K562 (cell line): ENCODE measurements at regions not wholly inside any gene's neighbourhood (a gene's known extent, or its start where the extent isn't known, plus 50 kb on each side); places are given as distances from the start of the nearest gene placed in this dataset.

Source experiments
- ATAC-seq: fragments of 200-7000 bp; cut with Tn5 transposase; 3 replicates; pipeline ENCODE4 v1.9.1; 2020; ENCODE audit warnings: moderate library complexity
- BruUV-seq: library from RNA; stranded (reverse); fragments of 400-500 nt; replicated peaks from 2 replicates; lab custom pipeline; 2021; lab: Mats Ljungman, UMichigan
- CTCF ChIA-PET: fragments of 300-600 bp; formaldehyde crosslinking; extraction: SDS; loops from one replicate; lab custom pipeline; 2021; ENCODE audit warnings: low intra/inter-chr PET ratio; lab: Yijun Ruan, JAX
- POLR2A ChIA-PET: fragments of 300-600, 350-650 bp; sonication (Branson Sonifier 250); formaldehyde crosslinking; extraction: SDS; loops from one replicate; lab custom pipeline; 2021; ENCODE audit warnings: antibody characterized with exemption, inconsistent platforms; lab: Yijun Ruan, JAX
- DNase-seq, 4 experiments: peaks; one replicate each; pipeline versions ENCODE4 v3.0.0 to v3.0.0-alpha.2; 2011 to 2018; ENCODE audit warnings: low spot score in 3 of 4, mixed read lengths in 3 of 4; ENCODE audit errors: extremely low read depth in 1 of 4
- FAIRE-seq: peaks from 2 replicates; lab custom pipeline; 2011; peaks lifted over from hg19 to GRCh38; lab: Jason Lieb, UNC
- H2AFZ ChIP-seq: 2 replicates; pipeline ENCODE4 v1.6.0; 2011; ENCODE audit warnings: low read depth, low read length, control low read depth, inconsistent platforms
- H3K27ac ChIP-seq: fragments of 200-600 bp; 3 replicates; pipeline ENCODE4 v1.8.0; 2011; ENCODE audit warnings: low read depth, mild to moderate bottlenecking, control low read depth, inconsistent platforms, low read length, moderate library complexity, mixed read lengths; ENCODE audit errors: extremely low read depth
- H3K27me3 ChIP-seq, 2 experiments: fragments of 300-600 bp in 1 of 2; 2 replicates in 1 of 2; 3 replicates in 1 of 2; pipeline versions ENCODE4 v1.6.0 to v1.8.0; 2011; ENCODE audit warnings: inconsistent platforms in 2 of 2, low read length in 2 of 2, mild to moderate bottlenecking in 1 of 2, mixed read lengths in 1 of 2, moderate library complexity in 1 of 2; ENCODE audit not compliant: control insufficient read depth in 2 of 2, insufficient read depth in 2 of 2
- H3K36me3 ChIP-seq: fragments of 300-600 bp; 3 replicates; pipeline ENCODE4 v1.8.0; 2011; ENCODE audit warnings: mild to moderate bottlenecking, low read length, inconsistent platforms; ENCODE audit not compliant: control insufficient read depth, insufficient read depth
- H3K4me1 ChIP-seq, 2 experiments: fragments of 200-600 bp in 1 of 2; replicated peaks in 1 of 2; 2 replicates in 1 of 2; 3 replicates in 1 of 2; pipeline versions ENCODE4 v1.5.1 to v1.8.0; 2011; ENCODE audit warnings: inconsistent platforms in 2 of 2, low read length in 2 of 2, mild to moderate bottlenecking in 1 of 2, mixed read lengths in 1 of 2, moderate library complexity in 1 of 2; ENCODE audit not compliant: control insufficient read depth in 2 of 2, insufficient read depth in 2 of 2
- H3K4me2 ChIP-seq: 2 replicates; pipeline ENCODE4 v1.6.1; 2011; ENCODE audit warnings: low read length, control low read depth, inconsistent platforms, mixed read lengths; ENCODE audit not compliant: insufficient read depth
- H3K4me3 ChIP-seq: fragments of 200-600 bp; sonication (generic), shearing (Covaris generic); 2 replicates; pipeline ENCODE4 v1.5.1; 2016; ENCODE audit warnings: control low read depth, inconsistent platforms
- H3K79me2 ChIP-seq: fragments of 200-600 bp; 3 replicates; pipeline ENCODE4 v1.8.0; 2011; ENCODE audit warnings: low read length, inconsistent platforms; ENCODE audit not compliant: control insufficient read depth, insufficient read depth
- H3K9ac ChIP-seq, 2 experiments: 2 replicates each; pipeline versions ENCODE4 v1.6.0 to v1.6.1; 2011; ENCODE audit warnings: low read depth in 2 of 2, low read length in 2 of 2, control low read depth in 1 of 2, inconsistent platforms in 1 of 2, mild to moderate bottlenecking in 1 of 2, mixed read lengths in 1 of 2; ENCODE audit not compliant: insufficient read depth in 1 of 2
- H3K9me1 ChIP-seq: one replicate; pipeline ENCODE4 v1.6.0; 2011; ENCODE audit warnings: inconsistent platforms, mild to moderate bottlenecking, low read length, moderate library complexity; ENCODE audit not compliant: control insufficient read depth, insufficient read depth
- H3K9me3 ChIP-seq: replicated peaks from 2 replicates; pipeline ENCODE4 v1.5.1; 2011; ENCODE audit warnings: low read depth, low read length, inconsistent platforms; ENCODE audit not compliant: control insufficient read depth, insufficient read depth
- H4K20me1 ChIP-seq: replicated peaks from 2 replicates; pipeline ENCODE4 v1.6.1; 2011; ENCODE audit warnings: low read length, inconsistent platforms, mixed read lengths; ENCODE audit not compliant: control insufficient read depth, insufficient read depth
- ILF3 ChIP-seq: fragments of 450-650 bp; IDR thresholded peaks from 2 replicates; pipeline ENCODE4 v1.6.1; 2018; ENCODE audit warnings: antibody characterized with exemption, mild to moderate bottlenecking, moderate library complexity, borderline replicate concordance
- KHSRP ChIP-seq: fragments of 450-650 bp; IDR thresholded peaks from 2 replicates; pipeline ENCODE4 v1.6.1; 2017
- MAFG ChIP-seq: fragments of 450-650 bp; conservative IDR thresholded peaks from 2 replicates; pipeline ENCODE4 v1.6.1; 2016; ENCODE audit warnings: missing genetic modification characterization, missing compliant biosample characterization
- SRSF7 ChIP-seq: fragments of 200-400 bp; formaldehyde crosslinking; optimal IDR thresholded peaks from 2 replicates; pipeline ENCODE3; 2017; ENCODE audit warnings: mild to moderate bottlenecking, low read depth, low read length
- ZEB2 ChIP-seq: fragments of 450-650 bp; IDR thresholded peaks from 2 replicates; pipeline ENCODE4 v1.6.1; 2016
- ZNF175 ChIP-seq: fragments of 200-800 bp; sonication (Bioruptor generic); IDR thresholded peaks from 2 replicates; pipeline ENCODE4 v1.6.1; 2016; ENCODE audit warnings: low read depth, mild to moderate bottlenecking, missing genetic modification characterization, missing compliant biosample characterization
- WGBS: fragments of 100-300 bp; shearing (Covaris generic); methylation state at CpG from one replicate; pipeline ENCODE4 v1.1.6; 2016; ENCODE audit warnings: low coverage, mixed read lengths; ENCODE audit not compliant: insufficient coverage; ENCODE audit errors: missing lambda C conversion rate; 5-methylcytosine and 5-hydroxymethylcytosine counted together
- in situ Hi-C: fragments of 300-500 bp; cut with MboI; formaldehyde crosslinking; loops from 4 replicates; pipeline ENCODE4 v1.15.0; 2018; ENCODE audit warnings: inconsistent platforms, mixed read lengths
- intact Hi-C: fragments of 100-400 bp; cut with micrococcal nuclease; formaldehyde crosslinking; loops from 2 replicates; pipeline ENCODE4 v1.14.2; 2022
- TF ChIP-seq, protein P1 (sequence below): fragments of 200-400 bp; formaldehyde crosslinking; IDR thresholded peaks from 2 replicates; pipeline ENCODE4 v1.6.1; 2017; ENCODE audit warnings: mild to moderate bottlenecking, low read depth, low read length, moderate library complexity

DNA sequence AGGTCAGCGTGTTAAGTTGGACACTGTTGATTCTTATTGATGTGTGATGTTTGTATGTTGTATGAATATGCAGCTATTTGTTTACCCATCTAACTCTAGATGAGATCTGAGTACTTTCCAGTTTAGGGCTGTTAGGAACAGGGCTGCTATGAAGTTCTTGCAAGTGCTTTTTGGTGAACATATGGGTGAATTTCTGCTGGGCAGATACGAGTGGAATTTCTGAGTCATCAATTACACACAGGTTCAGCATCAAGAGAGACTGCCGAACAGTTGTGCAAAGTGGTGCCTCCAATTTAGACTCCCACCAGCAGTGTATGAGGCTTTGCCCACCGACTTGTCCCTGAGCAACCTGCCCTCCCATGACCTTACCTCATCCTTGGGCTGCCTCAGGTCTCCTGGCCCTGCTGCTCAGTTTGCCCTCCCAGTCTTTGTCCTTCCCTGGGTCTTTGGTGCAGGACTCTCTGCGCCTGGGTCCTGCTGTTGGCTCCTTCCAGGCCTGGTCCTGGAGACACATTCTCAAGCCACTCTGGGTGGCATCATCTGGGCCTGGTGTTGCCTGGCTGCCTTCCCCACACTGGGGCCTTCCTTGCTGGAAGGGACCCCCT lies 343.6 kb downstream of the PTPRU start:
- Histone ChIP-seq H2AFZ (no peak overlapping the region), H3K4me3 (no peak overlapping the region), H4K20me1 (no peaks in the 10 kb centered on the region), H3K4me1 (no peaks in the 10 kb centered on the region), H3K9ac (no peak overlapping the region), H3K27ac (no peak overlapping the region), H3K9me3 (no peaks in the 10 kb centered on the region), H3K4me2 (no peak overlapping the region), H3K9me1 (no peaks in the 10 kb centered on the region), H3K79me2 (no peaks in the 10 kb centered on the region), H3K36me3 (no peaks in the 10 kb centered on the region), H3K27me3 (peaks cover 12 to 40% of the 10 kb centered on the region in 2 experiments; a peak in 3 of 5 replicates)
- in situ Hi-C loops = no loop called here
- TF ChIP-seq ILF3 = no peak
- no peak for TF ChIP-seq ZNF175 (CRISPR knock-in tag)
- TF ChIP-seq ZEB2 = no peak
- TF ChIP-seq, protein P1, sequence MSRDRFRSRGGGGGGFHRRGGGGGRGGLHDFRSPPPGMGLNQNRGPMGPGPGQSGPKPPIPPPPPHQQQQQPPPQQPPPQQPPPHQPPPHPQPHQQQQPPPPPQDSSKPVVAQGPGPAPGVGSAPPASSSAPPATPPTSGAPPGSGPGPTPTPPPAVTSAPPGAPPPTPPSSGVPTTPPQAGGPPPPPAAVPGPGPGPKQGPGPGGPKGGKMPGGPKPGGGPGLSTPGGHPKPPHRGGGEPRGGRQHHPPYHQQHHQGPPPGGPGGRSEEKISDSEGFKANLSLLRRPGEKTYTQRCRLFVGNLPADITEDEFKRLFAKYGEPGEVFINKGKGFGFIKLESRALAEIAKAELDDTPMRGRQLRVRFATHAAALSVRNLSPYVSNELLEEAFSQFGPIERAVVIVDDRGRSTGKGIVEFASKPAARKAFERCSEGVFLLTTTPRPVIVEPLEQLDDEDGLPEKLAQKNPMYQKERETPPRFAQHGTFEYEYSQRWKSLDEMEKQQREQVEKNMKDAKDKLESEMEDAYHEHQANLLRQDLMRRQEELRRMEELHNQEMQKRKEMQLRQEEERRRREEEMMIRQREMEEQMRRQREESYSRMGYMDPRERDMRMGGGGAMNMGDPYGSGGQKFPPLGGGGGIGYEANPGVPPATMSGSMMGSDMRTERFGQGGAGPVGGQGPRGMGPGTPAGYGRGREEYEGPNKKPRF = no peak
- no peak for TF ChIP-seq KHSRP
- no peak for TF ChIP-seq SRSF7
- no peak for TF ChIP-seq MAFG (tag)
- no TSS peak for BruUV-seq
- ChIA-PET CTCF (no interaction called here), POLR2A (no interaction called here)
- ATAC-seq (no peak), FAIRE-seq (no peak), DNase-seq (no peak)
- intact Hi-C loops = no loop called here
- 0% methylated on average over 5 of the region's 5 CpGs for WGBS
